ENCODE measurements at regions not wholly inside any gene's neighbourhood (a gene's known extent, or its start where the extent isn't known, plus 50 kb on each side); places are given as distances from the start of the nearest gene placed in this dataset.

DNA sequence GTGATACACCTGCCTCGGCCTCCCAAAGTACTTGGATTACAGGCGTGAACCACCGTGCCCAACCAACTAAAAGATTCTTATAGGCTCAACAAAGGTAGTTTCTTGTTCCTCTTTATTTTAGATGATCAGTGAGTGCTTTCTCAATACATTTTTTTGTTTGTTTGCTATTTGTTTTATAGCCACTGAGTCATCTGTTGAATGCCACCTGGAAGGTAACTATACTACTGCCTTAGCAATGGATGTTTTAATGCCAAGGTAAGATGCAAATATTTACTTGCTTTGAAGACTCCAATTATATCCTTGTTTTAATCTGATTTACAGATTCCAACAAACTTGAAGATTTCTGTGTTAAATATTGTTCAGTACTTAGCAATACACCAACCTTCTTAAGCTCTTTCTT is 2807.4 kb upstream of the PCDH20 start:
- DNase-seq (ENCODE audit: low read depth, low spot score) = no peak
- CTCF ChIA-PET = no interaction called here
- POLR2A ChIA-PET = no interaction called here
- no peak overlapping the region for H3K4me3 ChIP-seq (ENCODE audit: low read depth, low read length)
- H3K9me3 ChIP-seq (ENCODE audit: control insufficient read depth, insufficient read depth, low read length) = no peaks in the 10 kb centered on the region; the same call in 1 of the 2 replicates
- no peaks in the 10 kb centered on the region for H3K27me3 ChIP-seq (ENCODE audit: control insufficient read depth, insufficient read depth, low read length)
- no peak overlapping the region for H3K27ac ChIP-seq (ENCODE audit: low read depth, low read length)
- TF ChIP-seq, protein P1, sequence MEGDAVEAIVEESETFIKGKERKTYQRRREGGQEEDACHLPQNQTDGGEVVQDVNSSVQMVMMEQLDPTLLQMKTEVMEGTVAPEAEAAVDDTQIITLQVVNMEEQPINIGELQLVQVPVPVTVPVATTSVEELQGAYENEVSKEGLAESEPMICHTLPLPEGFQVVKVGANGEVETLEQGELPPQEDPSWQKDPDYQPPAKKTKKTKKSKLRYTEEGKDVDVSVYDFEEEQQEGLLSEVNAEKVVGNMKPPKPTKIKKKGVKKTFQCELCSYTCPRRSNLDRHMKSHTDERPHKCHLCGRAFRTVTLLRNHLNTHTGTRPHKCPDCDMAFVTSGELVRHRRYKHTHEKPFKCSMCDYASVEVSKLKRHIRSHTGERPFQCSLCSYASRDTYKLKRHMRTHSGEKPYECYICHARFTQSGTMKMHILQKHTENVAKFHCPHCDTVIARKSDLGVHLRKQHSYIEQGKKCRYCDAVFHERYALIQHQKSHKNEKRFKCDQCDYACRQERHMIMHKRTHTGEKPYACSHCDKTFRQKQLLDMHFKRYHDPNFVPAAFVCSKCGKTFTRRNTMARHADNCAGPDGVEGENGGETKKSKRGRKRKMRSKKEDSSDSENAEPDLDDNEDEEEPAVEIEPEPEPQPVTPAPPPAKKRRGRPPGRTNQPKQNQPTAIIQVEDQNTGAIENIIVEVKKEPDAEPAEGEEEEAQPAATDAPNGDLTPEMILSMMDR (IDR thresholded peaks at IDR 0.05; ENCODE audit: low read depth, low read length) = no peak

DNA sequence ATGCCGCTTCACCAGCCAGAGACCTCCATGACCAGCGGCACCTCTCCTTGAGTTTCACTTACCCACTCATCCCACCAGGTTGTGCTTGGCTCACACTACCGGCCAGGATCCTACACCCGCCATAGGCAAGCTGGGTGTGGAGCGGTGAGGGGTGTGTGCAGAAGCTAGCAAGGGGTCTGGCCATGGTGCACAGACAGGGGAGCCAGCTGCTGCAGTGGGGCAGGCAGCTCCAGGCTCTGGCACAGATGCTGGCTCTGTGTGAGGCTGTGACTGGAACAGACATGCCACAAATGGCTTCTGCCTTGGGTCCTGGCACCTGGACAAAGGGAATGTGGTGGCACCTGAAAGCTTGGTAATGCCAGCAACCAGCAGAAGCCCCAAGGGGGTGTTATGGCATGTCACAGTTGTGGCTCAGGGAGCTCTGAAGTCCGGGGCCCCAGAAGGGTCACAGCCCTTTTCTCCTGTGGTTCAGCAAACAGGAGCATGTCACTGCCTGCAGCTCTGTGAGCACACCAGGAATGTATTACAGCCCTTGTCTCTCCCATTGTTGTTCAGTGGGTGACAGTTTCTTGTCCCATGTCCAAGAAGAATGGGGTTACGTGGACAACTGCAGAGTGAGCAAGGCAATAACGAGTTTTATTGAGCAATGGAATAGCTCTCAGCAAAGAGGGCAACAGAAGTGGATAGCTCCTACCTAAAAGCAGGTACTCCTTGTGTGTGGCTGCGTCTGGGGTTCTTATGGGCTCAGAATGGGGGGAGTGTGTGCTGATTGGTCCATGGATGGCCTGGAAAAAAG is 2791.0 kb upstream of the PCDH20 start:
- H3K27me3 ChIP-seq (ENCODE audit: control insufficient read depth, insufficient read depth, low read length) = no peaks in the 10 kb centered on the region
- CTCF ChIA-PET = no interaction called here
- TF ChIP-seq, protein P1 (IDR thresholded peaks at IDR 0.05; ENCODE audit: low read depth, low read length) = no peak

DNA sequence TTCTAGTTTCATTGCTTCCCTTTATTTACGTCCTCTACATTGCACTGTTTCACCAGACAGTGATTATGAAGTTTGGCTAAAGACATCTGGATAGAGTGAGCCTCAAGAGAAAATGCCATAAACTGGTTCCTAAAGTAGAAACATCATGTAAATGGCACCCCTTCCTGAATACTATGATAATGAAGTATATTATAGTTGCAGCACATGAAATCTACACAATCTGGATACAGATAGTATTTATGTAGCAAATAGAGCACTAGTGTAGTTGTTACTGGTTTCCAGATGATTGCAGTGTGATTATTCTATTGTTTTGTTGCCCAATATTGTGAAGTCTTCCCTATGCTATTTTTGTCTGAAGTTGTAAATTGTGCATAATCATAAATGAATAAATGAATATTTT is 2786.9 kb upstream of the PCDH20 start:
- Histone ChIP-seq H3K9me3 (ENCODE audit: control insufficient read depth, insufficient read depth, low read length) (peaks cover 6% of the 10 kb centered on the region; the same call in 1 of the 2 replicates), H3K4me3 (ENCODE audit: low read depth, low read length) (no peak overlapping the region), H3K27me3 (ENCODE audit: control insufficient read depth, insufficient read depth, low read length) (no peaks in the 10 kb centered on the region), H3K27ac (ENCODE audit: low read depth, low read length) (no peak overlapping the region)
- CTCF ChIA-PET = no interaction called here
- no peak for DNase-seq (ENCODE audit: low read depth, low spot score)
- TF ChIP-seq, protein P1 (IDR thresholded peaks at IDR 0.05; ENCODE audit: low read depth, low read length) = no peak
- POLR2A ChIA-PET = no interaction called here

More for the DNA sequence above, 2791.0 kb upstream of the PCDH20 start:
- Histone ChIP-seq H3K27ac (ENCODE audit: low read depth, low read length) (no peak overlapping the region), H3K4me3 (ENCODE audit: low read depth, low read length) (no peak overlapping the region), H3K9me3 (ENCODE audit: control insufficient read depth, insufficient read depth, low read length) (peaks cover 6% of the 10 kb centered on the region; the same call in 1 of the 2 replicates)
- POLR2A ChIA-PET = no interaction called here
- no peak for DNase-seq (ENCODE audit: low read depth, low spot score)

DNA sequence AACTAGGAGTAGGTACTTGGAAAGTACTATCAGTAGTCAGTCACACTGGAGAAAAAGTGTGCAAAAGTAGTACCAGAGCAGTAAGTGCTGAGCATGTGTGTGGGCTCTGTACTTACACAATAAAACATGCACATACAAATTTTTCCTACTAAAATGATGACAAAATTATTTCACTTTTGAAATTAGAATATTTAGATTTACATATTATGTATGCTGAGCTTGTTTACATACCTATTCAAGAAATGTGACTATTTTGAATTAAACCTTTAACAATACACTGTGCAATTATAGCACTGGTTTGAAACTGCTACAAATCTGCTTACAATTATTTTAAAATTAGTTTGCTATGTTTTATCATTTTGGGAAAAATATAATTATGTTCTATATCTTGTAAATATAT is 2781.6 kb upstream of the PCDH20 start:
- DNase-seq (ENCODE audit: low read depth, low spot score) = no peak
- POLR2A ChIA-PET = no interaction called here
- H3K4me3 ChIP-seq (ENCODE audit: low read depth, low read length) = no peak overlapping the region
- no peaks in the 10 kb centered on the region for H3K9me3 ChIP-seq (ENCODE audit: control insufficient read depth, insufficient read depth, low read length)
- no peak overlapping the region for H3K27ac ChIP-seq (ENCODE audit: low read depth, low read length)
- TF ChIP-seq, protein P1 (IDR thresholded peaks at IDR 0.05; ENCODE audit: low read depth, low read length) = no peak
- CTCF ChIA-PET = no interaction called here
- no peaks in the 10 kb centered on the region for H3K27me3 ChIP-seq (ENCODE audit: control insufficient read depth, insufficient read depth, low read length)

DNA sequence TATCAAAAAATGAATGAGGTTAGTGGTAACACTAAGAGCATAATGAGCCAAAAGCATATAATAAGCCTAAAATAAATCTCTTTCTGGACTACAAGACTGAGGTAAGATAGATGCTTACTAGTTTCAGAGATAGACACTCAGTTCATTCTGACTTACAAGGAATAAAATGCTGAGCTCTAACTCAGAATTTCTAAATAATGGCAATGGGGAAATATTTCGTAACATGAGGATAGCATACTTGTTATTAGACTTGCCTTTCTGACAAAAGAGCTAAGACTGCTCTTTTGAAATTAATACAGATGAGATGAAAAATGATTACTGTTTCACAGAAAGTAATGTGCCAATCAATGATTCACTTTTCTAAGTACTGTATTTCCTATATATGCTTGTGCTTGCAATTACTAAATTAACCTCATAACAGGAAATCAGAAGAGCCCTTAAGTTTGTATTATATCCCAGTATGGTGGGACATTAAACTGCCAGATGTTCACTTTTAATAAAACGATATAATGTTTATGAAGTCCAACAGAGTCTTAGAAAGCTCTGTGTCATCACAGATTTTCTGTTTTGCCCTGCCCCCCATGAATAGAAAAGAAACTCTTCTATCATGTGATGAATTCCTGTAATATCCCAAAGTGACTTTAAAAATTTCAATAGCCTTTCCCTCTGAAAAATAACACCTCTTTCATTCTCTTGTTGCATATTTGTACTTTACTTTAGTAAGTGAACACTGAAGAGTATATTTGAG is 2771.0 kb upstream of the PCDH20 start:
- no peaks in the 10 kb centered on the region for H3K9me3 ChIP-seq (ENCODE audit: control insufficient read depth, insufficient read depth, low read length)
- no peak for DNase-seq (ENCODE audit: low read depth, low spot score)
- POLR2A ChIA-PET = no interaction called here
- CTCF ChIA-PET = no interaction called here
- H3K4me3 ChIP-seq (ENCODE audit: low read depth, low read length) = no peak overlapping the region
- no peak overlapping the region for H3K27ac ChIP-seq (ENCODE audit: low read depth, low read length)
- TF ChIP-seq, protein P1 (IDR thresholded peaks at IDR 0.05; ENCODE audit: low read depth, low read length) = no peak
- H3K27me3 ChIP-seq (ENCODE audit: control insufficient read depth, insufficient read depth, low read length) = no peaks in the 10 kb centered on the region

All from AG04450 (cell line).